Fibroblast of lung (primary cell): ENCODE measurements at regions not wholly inside any gene's neighbourhood (a gene's known extent, or its start where the extent isn't known, plus 50 kb on each side); places are given as distances from the start of the nearest gene placed in this dataset.

ENCODE experiments used
- DNase-seq, 2 donors: peaks; one replicate each; pipeline versions ENCODE4 v3.0.0 to v3.0.0-alpha.2; 2010; ENCODE audit warnings: low read depth in 2 of 2
- H2AFZ ChIP-seq: 2 replicates; pipeline ENCODE4 v1.5.1; 2012; ENCODE audit warnings: low read length, control low read depth, inconsistent platforms
- H3K27ac ChIP-seq: 2 replicates; pipeline ENCODE4 v1.5.1; 2011; ENCODE audit warnings: low read length, control low read depth; ENCODE audit not compliant: insufficient read depth
- H3K27me3 ChIP-seq: 2 replicates; pipeline ENCODE4 v1.5.1; 2011; ENCODE audit warnings: mild to moderate bottlenecking, low read length; ENCODE audit not compliant: control insufficient read depth, insufficient read depth
- H3K36me3 ChIP-seq: 2 replicates; pipeline ENCODE4 v1.5.1; 2011; ENCODE audit warnings: low read length; ENCODE audit not compliant: control insufficient read depth, insufficient read depth
- H3K4me1 ChIP-seq: 2 replicates; pipeline ENCODE4 v1.5.1; 2011; ENCODE audit warnings: low read length; ENCODE audit not compliant: control insufficient read depth, insufficient read depth; ENCODE audit errors: extremely low read depth
- H3K4me2 ChIP-seq: 2 replicates; pipeline ENCODE4 v1.5.1; 2011; ENCODE audit warnings: low read length, control low read depth; ENCODE audit not compliant: insufficient read depth; ENCODE audit errors: extremely low read depth
- H3K4me3 ChIP-seq, 4 experiments: fragments of 200-600 bp in 1 of 4; sonication (generic) in 1 of 4; replicated peaks in 1 of 4; 2 replicates each; pipeline ENCODE4 v1.5.1; 2011 to 2016; ENCODE audit warnings: low read length in 4 of 4, low read depth in 3 of 4, mild to moderate bottlenecking in 3 of 4, control low read depth in 2 of 4, inconsistent platforms in 1 of 4, mixed read lengths in 1 of 4; ENCODE audit not compliant: insufficient read depth in 1 of 4; ENCODE audit errors: control extremely low read depth in 1 of 4
- H3K79me2 ChIP-seq: 2 replicates; pipeline ENCODE4 v1.5.1; 2012; ENCODE audit warnings: mild to moderate bottlenecking, low read length, inconsistent platforms; ENCODE audit not compliant: control insufficient read depth, insufficient read depth
- H3K9ac ChIP-seq: 2 replicates; pipeline ENCODE4 v1.5.1; 2011; ENCODE audit warnings: mild to moderate bottlenecking, low read length, control low read depth; ENCODE audit not compliant: insufficient read depth
- H3K9me3 ChIP-seq: 2 replicates; pipeline ENCODE4 v1.5.1; 2012; ENCODE audit warnings: low read depth, low read length; ENCODE audit not compliant: control insufficient read depth, insufficient read depth
- H4K20me1 ChIP-seq: 2 replicates; pipeline ENCODE4 v1.5.1; 2011; ENCODE audit warnings: low read length; ENCODE audit not compliant: control insufficient read depth, insufficient read depth; ENCODE audit errors: extremely low read depth
- CTCF ChIP-seq, 2 donors: IDR thresholded peaks in 1 of 2; conservative IDR thresholded peaks in 1 of 2; 1 replicate in 1 of 2; 2 replicates in 1 of 2; pipeline ENCODE4 v1.5.1; 2011 to 2012; ENCODE audit warnings: low read length in 2 of 2, control low read depth in 1 of 2, inconsistent platforms in 1 of 2, low read depth in 1 of 2, mild to moderate bottlenecking in 1 of 2
- EZH2 ChIP-seq: IDR thresholded peaks from 2 replicates; pipeline ENCODE4 v1.5.1; 2012; ENCODE audit warnings: low read length, control low read depth, mild to moderate bottlenecking; ENCODE audit errors: missing control alignments

DNA sequence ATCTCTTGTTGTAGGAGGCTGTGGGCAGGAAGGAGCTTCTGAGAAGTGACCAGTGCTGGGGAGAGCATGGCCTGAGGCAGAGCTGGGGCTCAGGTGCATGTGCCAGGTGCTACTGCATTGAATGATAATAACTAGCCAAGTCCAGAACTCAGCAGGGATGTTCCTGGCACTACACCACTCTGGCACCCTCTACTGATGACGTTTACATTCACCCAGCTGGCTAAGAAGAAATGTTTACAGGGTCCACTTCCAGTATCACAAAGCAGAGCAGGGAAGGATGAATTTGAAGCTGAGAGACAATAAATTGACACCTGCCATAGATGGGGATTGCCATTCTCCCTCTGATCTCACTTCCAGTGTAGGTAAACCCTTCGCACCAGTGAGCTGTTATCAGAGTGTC lies 411.8 kb downstream of the SETD4 start:
- no peak overlapping the region for H3K9ac ChIP-seq
- H3K9me3 ChIP-seq: no peaks in the 10 kb centered on the region
- TF ChIP-seq EZH2 (no peak), CTCF (conservative IDR thresholded peaks at IDR 0.05 in 1 of 2, IDR thresholded peaks at IDR 0.05 in 1 of 2; ENCODE audit: low read depth in 1 of 2, low read length in 2 of 2) (no peak)

GRCh38 chr21:35646606-35647005 lies 413.7 kb downstream of the SETD4 start:
- no peak overlapping the region for H3K4me3 ChIP-seq
- H3K9ac ChIP-seq: no peak overlapping the region
- TF ChIP-seq CTCF (conservative IDR thresholded peaks at IDR 0.05 in 1 of 2, IDR thresholded peaks at IDR 0.05 in 1 of 2; ENCODE audit: low read depth in 1 of 2, low read length in 2 of 2) (no peak), EZH2 (no peak)
- H3K4me1 ChIP-seq: peaks cover 12% of the 10 kb centered on the region
- no peaks in the 10 kb centered on the region for H3K79me2 ChIP-seq
- H4K20me1 ChIP-seq: no peaks in the 10 kb centered on the region
- no peaks in the 10 kb centered on the region for H3K36me3 ChIP-seq
- H3K27ac ChIP-seq: no peak overlapping the region
- no peak for DNase-seq
- H2AFZ ChIP-seq: no peak overlapping the region
- no peaks in the 10 kb centered on the region for H3K9me3 ChIP-seq
- no peaks in the 10 kb centered on the region for H3K27me3 ChIP-seq
- no peak overlapping the region for H3K4me2 ChIP-seq

More for the DNA sequence above, 411.8 kb downstream of the SETD4 start:
- Histone ChIP-seq H2AFZ (no peak overlapping the region), H3K4me3 (no peak overlapping the region), H3K27ac (no peak overlapping the region), H3K4me2 (peak overlapping the region; percentile 16), H4K20me1 (no peaks in the 10 kb centered on the region), H3K36me3 (no peaks in the 10 kb centered on the region), H3K27me3 (no peaks in the 10 kb centered on the region), H3K79me2 (no peaks in the 10 kb centered on the region), H3K4me1 (peaks cover 2% of the 10 kb centered on the region)
- no peak for DNase-seq

- no peak overlapping the region for H2AFZ ChIP-seq
- H3K9me3 ChIP-seq: no peaks in the 10 kb centered on the region
- H3K9ac ChIP-seq: no peak overlapping the region
- no peak for TF ChIP-seq CTCF (conservative IDR thresholded peaks at IDR 0.05 in 1 of 2, IDR thresholded peaks at IDR 0.05 in 1 of 2; ENCODE audit: low read depth in 1 of 2, low read length in 2 of 2)
- no peak for TF ChIP-seq EZH2
- no peak for DNase-seq
- H3K27me3 ChIP-seq: no peaks in the 10 kb centered on the region
- H3K4me2 ChIP-seq: no peak overlapping the region
- peaks cover 14% of the 10 kb centered on the region for H3K4me1 ChIP-seq
- H3K4me3 ChIP-seq: no peak overlapping the region
- no peaks in the 10 kb centered on the region for H3K79me2 ChIP-seq
- no peaks in the 10 kb centered on the region for H4K20me1 ChIP-seq
- no peak overlapping the region for H3K27ac ChIP-seq
- H3K36me3 ChIP-seq: no peaks in the 10 kb centered on the region
These were observed 414.3 kb downstream of the SETD4 start for GRCh38 chr21:35645991-35646390.
